GM12891 (cell line): ENCODE measurements at regions not wholly inside any gene's neighbourhood (a gene's known extent, or its start where the extent isn't known, plus 50 kb on each side); places are given as distances from the start of the nearest gene placed in this dataset.

Experiments
- DNase-seq: peaks from one replicate; pipeline ENCODE4 v3.0.0; 2011; ENCODE audit warnings: low spot score; ENCODE audit not compliant: insufficient read length
- FAIRE-seq: peaks from 2 replicates; lab custom pipeline; 2011; peaks lifted over from hg19 to GRCh38; lab: Jason Lieb, UNC
- PAX5 ChIP-seq: IDR thresholded peaks from 2 replicates; pipeline ENCODE4 v1.6.1; 2011; ENCODE audit warnings: low read length, moderate library complexity, mild to moderate bottlenecking; ENCODE audit not compliant: insufficient read depth, severe bottlenecking
- POLR2A ChIP-seq: IDR thresholded peaks from 2 replicates; pipeline ENCODE4 v1.6.1; 2011; ENCODE audit warnings: low read depth, low read length, control low read depth
- POLR2AphosphoS5 ChIP-seq: IDR thresholded peaks from 2 replicates; pipeline ENCODE4 v1.6.1; 2011; ENCODE audit warnings: low read depth, low read length, control low read depth
- POU2F2 ChIP-seq: IDR thresholded peaks from 2 replicates; pipeline ENCODE4 v1.6.1; 2011; ENCODE audit warnings: low read depth, mild to moderate bottlenecking, control low read depth, low read length, moderate library complexity
- SPI1 ChIP-seq: IDR thresholded peaks from 2 replicates; pipeline ENCODE4 v1.6.1; 2011; ENCODE audit warnings: low read depth, low read length, control low read depth
- TAF1 ChIP-seq: IDR thresholded peaks from 2 replicates; pipeline ENCODE4 v1.6.1; 2011; ENCODE audit warnings: low read depth, low read length, control low read depth

- FAIRE-seq = no peak
- TF ChIP-seq POLR2A = no peak
- no peak for TF ChIP-seq PAX5
- TF ChIP-seq SPI1 = no peak
- TF ChIP-seq POU2F2 = no peak
- no peak for TF ChIP-seq POLR2AphosphoS5
- TF ChIP-seq TAF1 = no peak
Measured at GRCh38 chr11:134468796-134469195, 56.8 kb upstream of the B3GAT1 start.

GRCh38 chr11:134468081-134468668, 56.1 kb upstream of the B3GAT1 start:
- FAIRE-seq = no peak
- no peak for DNase-seq

More at GRCh38 chr11:134468796-134469195, 56.8 kb upstream of the B3GAT1 start:
- no peak for DNase-seq

GRCh38 chr11:134466610-134467567, 54.8 kb upstream of the B3GAT1 start:
- no peak for FAIRE-seq

More at GRCh38 chr11:134468081-134468668, 56.1 kb upstream of the B3GAT1 start:
- TF ChIP-seq TAF1 (no peak), POLR2A (no peak), POU2F2 (no peak), SPI1 (no peak), POLR2AphosphoS5 (no peak), PAX5 (no peak)

GRCh38 chr11:134466156-134466555, 54.1 kb upstream of the B3GAT1 start:
- no peak for DNase-seq
- FAIRE-seq = no peak
- TF ChIP-seq TAF1 (no peak), SPI1 (no peak), POLR2AphosphoS5 (no peak), POU2F2 (no peak), POLR2A (no peak), PAX5 (no peak)

More at GRCh38 chr11:134466610-134467567, 54.8 kb upstream of the B3GAT1 start:
- DNase-seq = no peak
- TF ChIP-seq TAF1 = no peak
- no peak for TF ChIP-seq PAX5
- no peak for TF ChIP-seq POU2F2
- no peak for TF ChIP-seq POLR2AphosphoS5
- no peak for TF ChIP-seq POLR2A
- TF ChIP-seq SPI1 = no peak

- FAIRE-seq (no peak), DNase-seq (no peak)
- TF ChIP-seq POU2F2 (no peak), POLR2AphosphoS5 (no peak), POLR2A (no peak)
Measured at GRCh38 chr11:134464981-134465730, 53.1 kb upstream of the B3GAT1 start.

- TF ChIP-seq POU2F2 = no peak
- TF ChIP-seq PAX5 = no peak
- TF ChIP-seq TAF1 = no peak
- no peak for TF ChIP-seq SPI1
- no peak for TF ChIP-seq POLR2A
- no peak for TF ChIP-seq POLR2AphosphoS5
- DNase-seq (no peak), FAIRE-seq (no peak)
Measured at GRCh38 chr11:134464196-134464595, 52.2 kb upstream of the B3GAT1 start.

GRCh38 chr11:134463716-134464115, 51.7 kb upstream of the B3GAT1 start:
- TF ChIP-seq TAF1 (no peak), PAX5 (no peak), POLR2AphosphoS5 (no peak), POLR2A (no peak), SPI1 (no peak), POU2F2 (no peak)
- FAIRE-seq (no peak), DNase-seq (no peak)
